ENCODE measurements at regions not wholly inside any gene's neighbourhood (a gene's known extent, or its start where the extent isn't known, plus 50 kb on each side); places are given as distances from the start of the nearest gene placed in this dataset.

DNA sequence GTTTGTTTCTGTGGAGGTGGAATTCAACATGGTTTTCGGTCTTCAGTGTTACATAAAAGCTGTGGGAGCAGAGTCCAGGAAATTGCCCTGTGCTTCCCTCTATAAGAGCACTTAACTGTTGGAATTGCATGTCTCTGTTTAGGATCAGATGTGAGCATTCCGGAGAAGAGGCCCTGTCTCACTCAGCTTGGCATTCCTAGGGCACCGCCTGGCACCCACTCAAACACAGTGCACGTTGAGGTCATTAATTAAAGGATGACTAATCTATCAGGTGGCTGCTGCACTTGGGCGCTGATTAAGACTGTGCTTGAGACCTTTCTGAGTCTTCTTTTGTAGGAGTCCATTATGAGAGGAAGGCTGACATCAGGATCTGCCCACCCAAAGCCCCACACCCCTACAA is 82.8 kb upstream of the VIPR2 start:
- no peak for DNase-seq
- Histone ChIP-seq H3K27me3 (replicated peaks; ENCODE audit: control insufficient read depth, insufficient read depth, low read length) (no peaks in the 10 kb centered on the region), H3K36me3 (ENCODE audit: control insufficient read depth, insufficient read depth, low read length) (no peaks in the 10 kb centered on the region), H3K4me1 (no peaks in the 10 kb centered on the region), H3K4me3 (ENCODE audit: low read depth, low read length) (no peak overlapping the region), H3K9me3 (no peaks in the 10 kb centered on the region)
- ChIA-PET POLR2A (no interaction called here), CTCF (no interaction called here)
- TF ChIP-seq, protein P1, sequence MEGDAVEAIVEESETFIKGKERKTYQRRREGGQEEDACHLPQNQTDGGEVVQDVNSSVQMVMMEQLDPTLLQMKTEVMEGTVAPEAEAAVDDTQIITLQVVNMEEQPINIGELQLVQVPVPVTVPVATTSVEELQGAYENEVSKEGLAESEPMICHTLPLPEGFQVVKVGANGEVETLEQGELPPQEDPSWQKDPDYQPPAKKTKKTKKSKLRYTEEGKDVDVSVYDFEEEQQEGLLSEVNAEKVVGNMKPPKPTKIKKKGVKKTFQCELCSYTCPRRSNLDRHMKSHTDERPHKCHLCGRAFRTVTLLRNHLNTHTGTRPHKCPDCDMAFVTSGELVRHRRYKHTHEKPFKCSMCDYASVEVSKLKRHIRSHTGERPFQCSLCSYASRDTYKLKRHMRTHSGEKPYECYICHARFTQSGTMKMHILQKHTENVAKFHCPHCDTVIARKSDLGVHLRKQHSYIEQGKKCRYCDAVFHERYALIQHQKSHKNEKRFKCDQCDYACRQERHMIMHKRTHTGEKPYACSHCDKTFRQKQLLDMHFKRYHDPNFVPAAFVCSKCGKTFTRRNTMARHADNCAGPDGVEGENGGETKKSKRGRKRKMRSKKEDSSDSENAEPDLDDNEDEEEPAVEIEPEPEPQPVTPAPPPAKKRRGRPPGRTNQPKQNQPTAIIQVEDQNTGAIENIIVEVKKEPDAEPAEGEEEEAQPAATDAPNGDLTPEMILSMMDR (IDR thresholded peaks at IDR 0.05; ENCODE audit: insufficient read depth in 1 of 2, low read depth in 1 of 2, low read length in 1 of 2, severe bottlenecking in 1 of 2, unreplicated experiment in 1 of 2) = no peak
- Mint-ChIP-seq H3K27me3 (ENCODE audit: insufficient read depth, unreplicated experiment) (peaks cover 7% of the 10 kb centered on the region), H3K4me1 (ENCODE audit: low read depth, unreplicated experiment) (no peaks in the 10 kb centered on the region), H3K36me3 (ENCODE audit: insufficient read depth, unreplicated experiment) (no peaks in the 10 kb centered on the region), H3K4me3 (ENCODE audit: unreplicated experiment) (no peak overlapping the region), H3K27ac (ENCODE audit: unreplicated experiment) (no peak overlapping the region), H3K9me3 (ENCODE audit: unreplicated experiment) (no peaks in the 10 kb centered on the region)
- no TSS peak for BruUV-seq (replicated peaks)
- intact Hi-C loops (cut with micrococcal nuclease; ENCODE audit: unreplicated experiment) = no loop called here

DNA sequence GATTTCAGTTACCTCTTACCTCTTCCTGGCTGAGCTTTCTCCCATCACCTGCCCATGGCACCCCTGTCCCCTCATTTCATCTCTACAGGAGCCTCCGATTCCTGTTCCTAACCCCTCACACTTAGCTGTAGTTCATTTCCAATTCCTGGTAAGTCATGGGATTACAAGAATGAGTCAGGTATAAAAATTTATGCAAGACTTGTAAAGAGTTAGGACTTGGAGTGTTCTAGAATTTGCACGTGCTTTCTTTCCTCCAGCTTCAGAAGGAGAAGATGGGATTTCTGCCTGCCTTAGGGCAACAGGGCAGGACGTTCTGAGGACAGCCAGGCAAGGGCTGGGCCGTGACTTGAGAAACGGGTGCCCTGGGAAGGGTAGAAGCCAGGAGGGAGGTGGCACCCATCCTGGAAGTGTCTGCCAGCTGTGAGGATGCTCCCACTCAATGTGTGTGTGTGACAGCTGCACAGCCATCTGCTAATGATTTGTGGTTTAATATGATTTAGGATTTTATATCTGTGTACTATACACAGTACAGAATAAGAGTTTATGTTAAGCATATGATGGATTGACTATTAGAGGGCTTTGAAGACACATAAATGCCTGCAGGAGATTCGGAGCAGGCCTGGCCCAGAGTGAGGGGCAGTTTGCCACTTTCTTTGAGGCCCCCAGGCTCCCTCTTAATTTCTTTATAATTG is 81.5 kb upstream of the VIPR2 start:
- Histone ChIP-seq H3K27me3 (replicated peaks; ENCODE audit: control insufficient read depth, insufficient read depth, low read length) (no peaks in the 10 kb centered on the region), H3K4me3 (ENCODE audit: low read depth, low read length) (no peak overlapping the region), H3K4me1 (no peaks in the 10 kb centered on the region), H3K9me3 (no peaks in the 10 kb centered on the region), H3K36me3 (ENCODE audit: control insufficient read depth, insufficient read depth, low read length) (no peaks in the 10 kb centered on the region)
- Mint-ChIP-seq H3K36me3 (ENCODE audit: insufficient read depth, unreplicated experiment) (no peaks in the 10 kb centered on the region), H3K4me1 (ENCODE audit: low read depth, unreplicated experiment) (no peaks in the 10 kb centered on the region), H3K27ac (ENCODE audit: unreplicated experiment) (no peak overlapping the region), H3K9me3 (ENCODE audit: unreplicated experiment) (no peaks in the 10 kb centered on the region), H3K4me3 (ENCODE audit: unreplicated experiment) (no peak overlapping the region), H3K27me3 (ENCODE audit: insufficient read depth, unreplicated experiment) (peaks cover 7% of the 10 kb centered on the region)
- POLR2A ChIA-PET = no interaction called here
- TF ChIP-seq, protein P1 (IDR thresholded peaks at IDR 0.05; ENCODE audit: insufficient read depth in 1 of 2, low read depth in 1 of 2, low read length in 1 of 2, severe bottlenecking in 1 of 2, unreplicated experiment in 1 of 2) = no peak
- CTCF ChIA-PET = no interaction called here
- no peak for DNase-seq
- intact Hi-C loops (cut with micrococcal nuclease; ENCODE audit: unreplicated experiment) = no loop called here
- BruUV-seq (replicated peaks) = no TSS peak

DNA sequence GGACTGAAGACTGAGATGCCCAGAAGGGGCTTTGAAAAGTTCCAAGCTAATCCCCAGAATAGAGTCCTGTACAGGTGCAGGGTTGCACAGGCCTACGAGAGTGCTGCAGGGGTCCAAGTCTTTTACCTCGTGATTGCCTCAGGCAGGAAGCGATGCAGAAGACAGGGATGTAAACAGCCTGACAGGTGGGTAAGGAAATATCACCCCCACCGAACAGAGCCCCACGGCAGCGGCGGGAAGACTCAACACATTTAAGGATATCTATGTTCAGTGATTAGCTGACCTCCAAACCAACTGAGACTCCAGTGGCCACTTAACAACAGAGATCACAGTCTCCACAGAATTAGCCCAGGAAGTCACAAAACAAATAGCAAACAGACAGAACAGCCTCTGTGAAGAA is 73.9 kb upstream of the VIPR2 start:
- H3K9me3 Mint-ChIP-seq (ENCODE audit: unreplicated experiment) = no peaks in the 10 kb centered on the region
- ChIA-PET POLR2A (no interaction called here), CTCF (no interaction called here)
- Histone ChIP-seq H3K4me1 (no peaks in the 10 kb centered on the region), H3K27me3 (replicated peaks; ENCODE audit: control insufficient read depth, insufficient read depth, low read length) (no peaks in the 10 kb centered on the region; the same call in 1 of the 2 replicates), H3K4me3 (ENCODE audit: low read depth, low read length) (no peak overlapping the region), H3K9me3 (no peaks in the 10 kb centered on the region), H3K36me3 (ENCODE audit: control insufficient read depth, insufficient read depth, low read length) (no peaks in the 10 kb centered on the region)
- TF ChIP-seq, protein P1 (IDR thresholded peaks at IDR 0.05; ENCODE audit: insufficient read depth in 1 of 2, low read depth in 1 of 2, low read length in 1 of 2, severe bottlenecking in 1 of 2, unreplicated experiment in 1 of 2) = no peak
- no peak overlapping the region for H3K4me3 Mint-ChIP-seq (ENCODE audit: unreplicated experiment)
- no peak overlapping the region for H3K27ac Mint-ChIP-seq (ENCODE audit: unreplicated experiment)
- DNase-seq = no peak
- peaks cover 7% of the 10 kb centered on the region for H3K27me3 Mint-ChIP-seq (ENCODE audit: insufficient read depth, unreplicated experiment)
- no TSS peak for BruUV-seq (replicated peaks)
- H3K36me3 Mint-ChIP-seq (ENCODE audit: insufficient read depth, unreplicated experiment) = no peaks in the 10 kb centered on the region
- intact Hi-C loops (cut with micrococcal nuclease; ENCODE audit: unreplicated experiment) = no loop called here
- no peaks in the 10 kb centered on the region for H3K4me1 Mint-ChIP-seq (ENCODE audit: low read depth, unreplicated experiment)
